HG02885 (cell line): ENCODE measurements at regions not wholly inside any gene's neighbourhood (a gene's known extent, or its start where the extent isn't known, plus 50 kb on each side); places are given as distances from the start of the nearest gene placed in this dataset.

Experiments used
- ATAC-seq: cut with Tn5 transposase; IDR thresholded peaks from one replicate; pipeline ENCODE4 v1.9.1; 2021; ENCODE audit warnings: mild to moderate bottlenecking; ENCODE audit not compliant: unreplicated experiment, poor library complexity

DNA sequence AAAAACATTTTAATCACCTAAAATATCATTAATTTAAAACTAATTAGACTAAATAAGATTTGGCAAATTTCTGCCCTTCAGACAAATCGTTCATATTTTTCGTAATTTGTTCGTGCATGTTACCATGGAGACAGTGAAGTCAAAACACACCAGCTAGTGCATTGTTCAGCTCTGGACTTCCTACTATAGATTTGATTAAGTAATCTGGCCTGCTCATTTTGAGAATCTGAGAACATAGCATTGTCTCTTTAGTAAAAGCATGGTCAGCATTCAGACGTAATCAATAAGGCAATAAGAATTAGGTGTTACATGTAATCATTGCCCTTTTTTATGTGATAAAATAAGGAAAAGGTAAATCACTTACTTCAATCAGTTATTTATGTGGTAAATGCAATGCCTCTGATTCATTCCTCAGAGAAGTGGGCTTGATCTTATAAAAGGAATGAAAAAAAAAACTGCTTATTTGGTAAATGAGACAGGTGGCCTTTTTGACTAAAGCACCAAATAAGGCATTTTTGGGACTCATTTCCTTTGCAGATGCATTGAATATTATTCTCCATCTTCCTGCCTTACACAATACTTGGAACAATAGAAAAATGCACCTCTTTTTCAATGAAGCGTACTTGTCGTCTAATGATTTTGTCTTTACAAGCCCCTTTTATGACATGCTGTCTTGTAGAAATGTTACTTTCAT, 84.5 kb upstream of the FNDC3B start:
- ATAC-seq = no peak

DNA sequence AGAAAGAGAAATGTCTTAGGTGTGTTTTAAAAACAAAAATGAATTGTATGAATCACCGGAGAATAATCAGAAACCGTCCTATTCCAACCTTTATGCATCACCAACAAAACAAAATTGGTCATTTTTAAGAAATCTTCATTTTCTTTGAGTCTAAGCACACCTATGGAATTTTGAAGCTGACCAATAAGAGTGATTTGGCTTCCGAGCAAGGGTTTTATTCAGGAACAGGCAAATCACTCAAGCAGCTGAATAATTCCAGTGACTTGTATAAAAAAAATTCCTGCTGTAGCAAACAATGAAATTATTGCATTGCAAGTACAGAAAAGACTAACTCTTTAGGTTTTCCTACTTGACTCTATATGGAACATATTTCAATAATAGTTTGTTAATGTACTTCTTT, 83.8 kb upstream of the FNDC3B start:
- no peak for ATAC-seq

DNA sequence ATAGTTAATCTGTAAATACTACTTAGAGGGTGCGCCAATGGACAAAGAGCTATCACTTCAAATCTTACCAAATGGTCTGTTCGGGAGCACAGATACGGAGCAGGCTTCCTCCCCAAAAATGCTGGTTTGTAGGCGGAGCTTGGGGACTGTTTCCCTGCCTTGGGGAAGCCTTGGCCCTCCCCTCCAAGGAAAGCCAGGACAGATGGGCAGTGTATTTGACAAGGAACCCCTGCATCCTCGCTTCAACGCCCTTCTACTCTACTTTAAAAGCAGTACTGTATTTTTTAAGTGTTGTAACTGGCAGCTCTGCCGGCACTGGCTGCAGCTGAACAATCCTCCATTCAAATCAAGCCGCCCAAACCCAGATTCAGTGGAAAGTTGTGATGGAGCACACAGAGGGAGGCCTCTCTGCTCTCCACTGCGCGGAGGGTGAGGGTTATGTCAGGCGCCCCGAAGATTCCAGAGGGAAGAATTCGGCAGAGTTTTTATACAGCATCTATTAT, 83.1 kb upstream of the FNDC3B start:
- no peak for ATAC-seq

DNA sequence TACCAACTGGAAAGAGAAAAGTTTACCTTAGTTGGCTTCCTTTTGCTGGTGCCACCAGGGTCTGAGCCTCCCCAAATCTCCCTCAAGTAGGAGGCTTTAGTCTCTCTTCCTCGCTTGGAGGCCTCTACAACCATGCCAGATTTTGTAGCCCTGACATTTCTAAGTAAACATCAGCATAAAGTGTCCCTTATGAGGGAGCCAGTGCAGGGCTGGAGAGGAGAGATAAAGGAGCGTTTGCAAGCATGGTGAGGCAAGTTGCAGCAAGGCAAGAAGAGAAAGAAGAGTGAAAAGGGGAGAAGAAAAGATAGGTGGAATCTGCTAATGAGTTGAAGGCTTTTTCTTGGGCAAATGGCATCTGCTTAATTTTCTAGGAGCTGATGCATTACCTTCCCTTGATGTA, 82.7 kb upstream of the FNDC3B start:
- no peak for ATAC-seq

DNA sequence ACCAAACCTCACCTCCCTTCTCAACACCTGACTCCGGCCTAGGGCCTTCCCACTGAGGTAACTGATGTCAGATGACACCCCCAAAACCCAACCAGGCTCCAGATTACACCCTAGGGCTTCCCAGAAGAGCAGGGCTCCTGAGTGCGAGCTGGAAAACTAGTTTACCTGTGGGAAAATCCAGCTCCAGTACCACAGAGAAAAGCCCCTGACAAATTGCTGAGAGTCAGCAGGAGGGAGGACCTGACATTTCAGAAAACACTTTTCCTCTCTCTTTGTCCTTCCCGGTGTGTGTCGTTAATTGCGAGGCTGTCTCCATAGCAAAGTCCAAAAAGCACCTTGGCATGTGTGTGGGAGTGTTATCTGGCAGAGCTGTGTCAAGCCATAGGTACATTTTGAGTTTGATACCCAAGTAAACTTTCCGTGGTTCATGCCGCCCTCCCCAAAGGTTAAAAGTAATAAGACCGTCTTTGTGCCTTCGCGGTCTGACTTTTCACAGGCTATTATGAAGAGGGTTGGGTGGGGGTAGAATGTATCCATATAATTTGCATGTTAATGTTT, 79.8 kb upstream of the FNDC3B start:
- no peak for ATAC-seq

DNA sequence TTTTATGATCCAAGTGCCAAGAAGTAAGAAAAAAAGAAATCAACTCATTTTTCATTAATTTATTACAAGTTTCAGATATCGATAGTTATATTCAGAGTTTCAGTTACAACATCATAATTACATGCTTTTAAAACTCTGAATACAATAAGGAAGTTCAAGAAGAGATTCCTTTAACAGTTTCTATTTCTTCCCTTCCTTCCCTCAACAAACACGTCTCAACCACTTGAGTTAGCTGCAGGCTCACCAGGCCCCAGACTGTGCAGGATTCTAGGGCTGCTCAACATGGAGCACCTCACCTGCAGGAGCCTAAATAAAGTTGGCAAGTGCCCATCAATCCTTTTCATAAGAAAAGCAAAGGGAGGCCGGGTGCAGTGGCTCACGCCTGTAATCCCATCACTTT, 79.2 kb upstream of the FNDC3B start:
- ATAC-seq = no peak

DNA sequence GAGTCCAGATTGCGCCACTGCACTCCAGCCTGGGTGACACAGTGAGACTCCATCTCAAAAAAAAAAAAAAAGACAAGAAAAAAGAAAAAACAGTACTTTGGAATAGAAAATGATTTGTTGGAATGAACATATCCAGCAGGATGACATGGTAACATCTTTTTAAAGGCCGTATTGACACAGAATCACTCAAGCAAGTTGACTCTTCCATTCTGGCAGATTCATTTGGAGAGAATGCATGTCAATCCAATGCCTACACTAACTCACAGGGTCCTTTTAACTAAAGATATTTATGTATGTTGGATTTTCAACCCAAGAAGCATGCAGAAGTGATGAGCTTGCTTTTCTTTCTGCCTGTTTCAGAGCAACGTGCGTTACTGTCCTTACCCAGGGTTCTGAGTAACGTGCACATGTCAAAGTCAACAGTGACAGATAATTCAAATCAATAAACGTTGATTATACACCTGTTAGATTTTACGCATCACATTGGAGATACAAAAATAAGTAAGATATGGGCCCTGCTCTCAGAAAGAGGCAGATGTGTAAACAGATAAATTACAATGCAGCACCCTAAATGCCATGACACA, 77.1 kb upstream of the FNDC3B start:
- ATAC-seq = no peak

DNA sequence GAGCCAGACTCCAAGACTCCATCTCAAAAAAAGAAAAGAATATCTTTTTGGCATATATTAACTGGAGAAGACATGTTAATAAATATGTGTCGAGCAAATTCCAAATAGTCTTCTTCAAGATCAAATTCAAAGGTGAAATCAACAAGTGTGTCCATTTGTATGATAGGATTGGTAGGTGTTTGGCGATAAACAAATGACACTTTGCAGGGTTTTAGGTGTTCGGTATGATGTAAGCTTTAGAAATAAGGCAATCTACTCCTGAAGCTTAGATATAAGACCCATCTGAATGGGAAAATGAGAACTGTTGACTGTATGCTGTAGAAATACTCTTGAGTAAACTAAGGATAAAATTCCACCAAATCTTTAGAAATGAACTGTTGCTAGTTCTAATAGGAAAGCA, 75.8 kb upstream of the FNDC3B start:
- ATAC-seq = no peak

DNA sequence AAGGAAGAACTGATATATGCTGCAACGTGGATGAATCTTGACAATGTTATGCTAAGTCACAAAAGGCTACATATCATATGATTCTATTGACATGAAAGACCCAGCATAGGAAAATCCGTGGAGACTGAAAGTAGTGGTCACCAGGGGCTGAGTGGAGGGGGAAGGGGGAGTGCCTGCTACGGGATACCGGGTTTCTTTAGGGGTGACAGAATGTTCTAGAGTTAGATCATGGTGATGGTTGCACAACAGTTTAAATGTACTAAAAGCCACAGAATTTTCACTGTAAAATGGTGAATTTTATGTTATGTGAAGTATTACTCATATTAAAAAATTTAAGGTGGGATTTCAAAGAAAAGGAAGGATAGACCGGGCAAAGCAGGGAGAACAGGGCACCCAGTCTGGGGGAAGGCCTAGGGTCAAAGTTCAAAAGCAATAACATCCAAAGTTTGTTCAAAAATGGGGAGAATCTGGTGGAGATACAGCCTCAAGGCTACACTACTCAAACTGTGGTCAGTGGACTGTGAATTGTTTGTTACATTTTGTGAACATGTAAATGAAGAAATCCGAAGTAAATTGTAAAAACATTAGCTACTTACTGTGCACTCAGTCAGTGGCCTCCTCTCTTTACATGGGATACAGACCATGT, 74.2 kb upstream of the FNDC3B start:
- no peak for ATAC-seq

DNA sequence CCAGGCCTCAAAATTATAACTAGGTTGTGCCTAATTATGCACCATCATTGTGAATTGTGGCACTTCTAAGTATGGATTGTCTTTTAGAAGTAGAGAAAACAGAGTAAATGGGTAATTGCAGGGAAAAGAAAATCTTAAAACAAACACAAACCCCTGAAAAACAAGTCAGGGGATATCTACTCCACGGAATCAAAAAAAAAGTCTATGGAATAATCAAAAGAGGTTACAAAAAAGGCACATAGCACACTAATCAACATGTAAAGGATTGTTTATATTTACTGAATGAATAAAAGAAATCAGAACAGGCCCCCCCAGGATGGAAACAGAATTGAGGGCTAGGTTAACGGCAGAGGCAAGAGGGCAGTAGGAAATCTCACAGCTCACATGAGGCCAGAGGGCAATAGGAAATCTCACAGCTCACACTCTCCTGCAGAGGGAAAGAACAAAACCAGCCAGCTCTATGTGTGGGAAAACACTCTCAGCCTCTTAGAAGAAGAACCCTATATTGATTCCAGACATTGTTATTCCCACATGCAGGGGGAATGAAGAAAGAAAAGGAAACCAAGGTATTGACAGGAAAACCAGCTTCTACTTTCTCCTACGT, 72.7 kb upstream of the FNDC3B start:
- no peak for ATAC-seq

DNA sequence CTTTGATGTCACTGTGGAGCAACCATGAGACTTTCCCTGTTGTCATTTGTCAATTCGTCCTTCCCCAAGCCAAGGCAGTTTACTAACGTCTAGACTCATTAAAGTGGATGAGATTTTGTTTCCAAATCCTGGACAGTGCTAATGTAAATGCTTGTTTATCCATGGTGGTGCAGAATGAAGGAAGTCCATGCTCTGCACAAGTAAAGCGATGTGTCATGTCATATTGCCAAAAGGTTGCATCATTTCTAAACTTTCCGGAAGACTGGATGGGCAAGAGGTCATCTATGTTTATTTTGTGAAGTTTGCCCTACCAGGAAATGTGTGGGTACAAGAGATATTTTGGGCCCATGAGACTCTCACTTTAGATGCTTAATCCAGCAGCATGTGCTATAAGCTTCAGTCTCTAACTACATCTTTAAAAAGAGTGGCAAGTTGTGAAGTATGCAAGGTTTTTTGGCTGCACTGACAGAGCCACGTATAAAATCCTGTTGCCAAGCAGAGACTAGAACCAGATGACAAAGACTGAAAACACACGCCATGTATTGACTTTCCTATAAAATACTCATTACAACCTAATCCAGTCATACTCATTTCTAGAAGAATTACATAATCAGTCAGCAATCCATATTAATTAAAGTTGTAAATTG, 72.1 kb upstream of the FNDC3B start:
- no peak for ATAC-seq

DNA sequence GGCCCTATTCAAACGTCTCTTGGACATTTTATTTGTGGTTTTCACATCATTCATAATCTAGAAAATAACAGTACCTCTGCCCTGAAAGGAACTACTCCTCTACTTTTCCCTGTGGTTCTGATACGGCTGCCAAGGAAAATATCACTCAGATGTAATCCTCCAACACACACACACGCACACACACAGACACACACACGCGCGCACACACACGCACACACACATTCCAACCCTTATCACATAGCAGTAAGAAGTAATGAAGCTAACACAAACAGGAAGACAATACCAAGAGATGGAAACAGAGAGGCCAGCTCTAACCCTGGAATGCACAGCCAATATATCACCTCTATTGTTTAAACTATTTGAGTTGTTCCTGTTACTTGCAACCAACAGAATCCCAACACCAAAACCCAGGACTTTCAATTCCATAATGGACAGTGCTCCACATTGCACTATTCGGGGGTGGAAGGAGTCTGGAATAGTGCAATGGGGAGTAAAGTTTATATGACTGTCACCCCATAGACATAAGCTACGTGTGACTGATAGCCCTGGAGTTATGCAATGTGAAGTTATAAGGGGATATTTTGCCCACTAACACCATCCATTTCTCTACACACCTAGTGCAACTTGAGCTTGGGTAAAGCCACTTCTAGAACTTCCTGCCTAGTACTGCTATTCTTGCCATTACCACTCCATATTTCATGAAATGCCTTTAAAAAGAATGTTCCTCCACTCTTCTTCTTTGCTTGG, 71.3 kb upstream of the FNDC3B start:
- ATAC-seq = no peak

DNA sequence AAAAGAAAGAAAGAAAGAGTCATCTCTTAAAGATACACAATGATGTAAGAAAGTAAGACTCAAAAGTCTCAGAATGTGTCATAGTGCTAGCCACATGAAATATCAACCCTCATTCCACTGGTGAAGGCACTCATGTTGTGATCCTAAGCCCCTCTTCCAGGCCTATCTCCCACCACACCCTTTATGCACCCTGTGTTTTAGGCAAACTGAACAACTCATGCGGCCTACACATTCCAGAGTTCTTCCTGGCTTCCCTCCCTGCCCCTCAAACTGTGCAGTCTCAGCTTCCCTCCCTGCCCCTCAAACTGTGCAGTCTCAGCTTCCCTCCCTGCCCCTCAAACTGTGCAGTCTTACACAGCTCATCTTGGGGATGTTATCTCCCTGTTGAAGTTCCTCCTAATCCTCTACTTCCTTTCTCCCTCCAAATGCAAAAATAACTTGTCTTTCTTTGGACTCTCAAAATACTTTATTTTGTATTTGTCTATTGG, 69.0 kb upstream of the FNDC3B start:
- ATAC-seq = no peak

DNA sequence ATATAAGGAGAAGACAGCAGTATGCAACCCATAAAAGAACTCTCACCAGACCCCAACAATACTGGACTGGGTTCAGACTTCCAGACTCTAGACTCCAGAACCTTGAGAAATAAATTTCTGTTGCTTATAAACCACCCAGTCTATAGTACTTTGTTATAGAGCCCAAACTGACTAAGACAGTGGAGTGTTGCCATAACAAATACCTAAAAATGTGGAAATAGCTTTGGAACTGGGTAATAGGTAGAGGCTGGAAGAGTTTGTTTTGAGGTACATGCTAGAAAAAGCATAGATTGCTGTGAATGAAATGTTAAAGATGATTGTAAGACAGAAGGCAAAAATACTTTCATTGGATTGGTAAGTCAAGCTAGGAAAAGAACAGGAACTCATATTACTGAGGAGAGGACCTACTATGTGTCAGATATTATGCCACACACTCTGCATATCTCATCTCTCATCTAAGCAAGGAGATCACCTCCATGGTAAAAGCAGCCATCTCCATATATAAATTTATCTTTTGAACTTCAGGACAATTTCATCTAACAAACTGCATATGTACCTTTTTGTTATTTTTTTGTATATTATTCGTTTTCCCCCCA, 67.4 kb upstream of the FNDC3B start:
- no peak for ATAC-seq

DNA sequence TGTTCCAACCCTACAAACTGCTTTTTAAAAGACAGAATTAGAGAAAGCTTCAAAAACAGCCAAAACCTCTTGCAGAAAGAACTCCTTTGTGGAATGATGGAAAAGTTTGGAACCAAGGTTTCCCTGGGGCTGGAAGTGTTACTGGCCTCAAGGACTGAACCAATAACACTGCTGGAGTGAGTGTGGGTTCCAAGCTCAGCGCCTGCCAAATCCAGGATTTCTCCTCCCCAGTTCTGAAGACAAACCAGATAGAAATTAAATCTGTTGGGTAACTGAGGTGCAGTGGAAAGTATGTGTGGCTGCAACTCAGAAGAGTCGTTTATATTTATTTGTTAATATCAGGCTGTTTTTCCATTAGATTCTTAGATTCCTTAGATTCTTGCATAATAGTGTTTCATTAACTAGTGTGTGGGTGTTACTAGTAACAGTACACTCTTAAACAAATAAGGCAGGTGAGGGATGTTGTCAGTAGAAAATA, 66.5 kb upstream of the FNDC3B start:
- ATAC-seq = no peak

DNA sequence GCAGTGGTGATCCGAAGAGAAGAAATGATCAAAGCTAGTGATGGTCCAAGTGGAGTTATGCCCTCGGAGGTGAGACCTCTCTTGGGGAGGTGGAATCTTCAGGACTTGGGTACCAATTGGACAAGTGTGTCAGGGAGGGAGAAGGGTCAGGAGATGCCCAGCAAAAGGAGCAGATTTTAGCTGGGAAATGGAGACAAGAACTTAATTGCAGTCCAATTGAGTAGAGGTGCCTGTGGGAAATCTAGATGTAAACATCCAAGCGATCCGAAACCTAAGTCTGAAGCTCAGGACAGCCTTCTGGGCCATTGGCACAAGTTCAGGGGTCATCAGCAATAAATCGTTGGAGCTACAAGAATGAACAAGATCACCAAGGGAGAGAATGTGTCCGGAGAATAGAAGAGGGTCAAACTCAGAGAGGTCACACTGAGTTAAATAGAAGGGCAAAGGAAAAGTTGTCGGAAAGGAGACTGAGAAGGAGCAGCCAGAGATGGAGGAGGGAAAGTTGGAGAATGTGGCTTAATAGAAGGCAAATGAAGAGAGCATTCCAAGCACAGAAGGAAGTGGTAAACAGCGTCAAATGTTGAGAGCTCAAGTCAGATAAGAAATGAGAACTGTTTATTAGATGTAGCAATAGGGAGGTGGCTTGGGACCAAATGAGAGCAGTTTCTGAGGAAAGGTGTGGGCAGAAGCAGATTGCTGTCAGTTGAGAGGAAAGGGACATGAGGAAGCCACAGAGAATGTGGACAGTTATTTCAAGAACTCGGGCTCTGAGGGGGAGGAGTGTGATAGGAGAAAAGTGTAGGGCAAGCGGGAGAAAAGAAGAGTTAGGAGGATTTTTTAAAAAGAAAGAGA, 64.2 kb upstream of the FNDC3B start:
- no peak for ATAC-seq

DNA sequence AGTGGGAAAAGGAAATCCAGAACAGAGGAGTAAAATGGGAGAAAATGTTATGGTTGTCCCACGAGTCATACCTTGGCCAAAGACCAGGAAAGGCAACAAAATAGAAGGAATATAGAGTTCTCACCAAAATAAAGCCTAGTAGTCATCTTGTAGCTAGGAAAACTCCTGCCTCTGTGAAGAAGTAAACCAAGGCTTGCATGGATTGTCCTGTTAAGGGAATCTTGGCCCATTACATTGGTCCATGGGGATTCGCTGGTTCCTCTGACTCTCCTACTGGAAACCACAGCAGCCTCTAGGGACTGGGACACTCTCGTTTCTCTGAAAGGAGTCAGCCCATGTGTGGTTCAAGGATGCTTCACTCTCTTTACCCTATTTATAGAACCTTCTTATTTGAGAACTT, 62.9 kb upstream of the FNDC3B start:
- ATAC-seq = no peak

DNA sequence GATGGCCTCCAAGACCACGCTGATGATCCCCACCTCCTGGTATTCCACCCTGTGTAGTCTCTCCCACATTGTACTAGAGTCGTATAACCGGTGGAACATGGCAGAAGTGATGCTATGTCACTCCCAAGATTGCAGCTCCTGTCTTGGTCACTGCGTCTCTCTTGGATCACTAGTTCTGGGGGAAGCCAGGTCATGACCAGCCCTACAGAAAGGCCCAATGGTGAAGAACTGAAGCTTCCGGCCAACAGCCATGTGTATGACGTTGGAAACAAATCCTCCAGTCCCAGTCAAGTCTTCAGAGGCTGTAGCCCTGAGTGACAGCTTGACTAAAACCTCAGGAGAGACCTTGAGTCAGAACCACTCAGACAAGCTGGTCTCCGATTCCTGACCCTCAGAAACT, 61.9 kb upstream of the FNDC3B start:
- no peak for ATAC-seq
